Epithelial cell of esophagus (primary cell): ENCODE measurements at regions not wholly inside any gene's neighbourhood (a gene's known extent, or its start where the extent isn't known, plus 50 kb on each side); places are given as distances from the start of the nearest gene placed in this dataset.

Experiments
- DNase-seq: peaks from one replicate; pipeline ENCODE4 v3.0.0; 2010; ENCODE audit warnings: low read depth
- H3K4me3 ChIP-seq: 2 replicates; pipeline ENCODE4 v1.5.1; 2011; ENCODE audit warnings: mild to moderate bottlenecking, low read length, control low read depth
- TF ChIP-seq, protein P1 (sequence below): IDR thresholded peaks from 2 replicates; pipeline ENCODE4 v1.5.1; 2011; ENCODE audit warnings: low read depth, mild to moderate bottlenecking, low read length, control low read depth, inconsistent platforms; ENCODE audit not compliant: insufficient read depth; ENCODE audit errors: missing control alignments

GRCh38 chr5:4113426-4113825 lies 517.8 kb downstream of the IRX1 start:
- no peak for DNase-seq
- TF ChIP-seq, protein P1, sequence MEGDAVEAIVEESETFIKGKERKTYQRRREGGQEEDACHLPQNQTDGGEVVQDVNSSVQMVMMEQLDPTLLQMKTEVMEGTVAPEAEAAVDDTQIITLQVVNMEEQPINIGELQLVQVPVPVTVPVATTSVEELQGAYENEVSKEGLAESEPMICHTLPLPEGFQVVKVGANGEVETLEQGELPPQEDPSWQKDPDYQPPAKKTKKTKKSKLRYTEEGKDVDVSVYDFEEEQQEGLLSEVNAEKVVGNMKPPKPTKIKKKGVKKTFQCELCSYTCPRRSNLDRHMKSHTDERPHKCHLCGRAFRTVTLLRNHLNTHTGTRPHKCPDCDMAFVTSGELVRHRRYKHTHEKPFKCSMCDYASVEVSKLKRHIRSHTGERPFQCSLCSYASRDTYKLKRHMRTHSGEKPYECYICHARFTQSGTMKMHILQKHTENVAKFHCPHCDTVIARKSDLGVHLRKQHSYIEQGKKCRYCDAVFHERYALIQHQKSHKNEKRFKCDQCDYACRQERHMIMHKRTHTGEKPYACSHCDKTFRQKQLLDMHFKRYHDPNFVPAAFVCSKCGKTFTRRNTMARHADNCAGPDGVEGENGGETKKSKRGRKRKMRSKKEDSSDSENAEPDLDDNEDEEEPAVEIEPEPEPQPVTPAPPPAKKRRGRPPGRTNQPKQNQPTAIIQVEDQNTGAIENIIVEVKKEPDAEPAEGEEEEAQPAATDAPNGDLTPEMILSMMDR, result no peak

GRCh38 chr5:4113905-4114304 lies 518.3 kb downstream of the IRX1 start:
- no peak for DNase-seq
- no peak overlapping the region for H3K4me3 ChIP-seq
- TF ChIP-seq, protein P1, result no peak

More at GRCh38 chr5:4113426-4113825, 517.8 kb downstream of the IRX1 start:
- H3K4me3 ChIP-seq, result no peak overlapping the region

DNA sequence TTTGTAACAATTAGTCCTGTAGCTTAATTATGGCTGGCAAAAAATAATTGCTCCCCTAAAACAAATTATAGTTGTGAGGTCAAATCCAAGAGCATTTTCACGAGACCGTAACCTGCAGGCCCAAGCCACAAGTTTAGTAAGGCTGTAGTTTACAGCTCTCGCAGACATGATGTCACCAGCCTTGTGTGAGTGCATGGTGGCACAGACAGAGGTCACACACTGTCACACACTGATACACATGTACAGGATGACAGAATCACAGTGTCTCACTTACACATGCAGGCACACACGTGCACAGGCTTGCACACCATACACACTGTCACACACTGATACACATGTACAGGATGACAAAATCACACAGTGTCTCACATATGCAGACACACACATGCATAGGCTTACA lies 518.8 kb downstream of the IRX1 start:
- TF ChIP-seq, protein P1, result no peak
- no peak for DNase-seq
- H3K4me3 ChIP-seq, result no peak overlapping the region

DNA sequence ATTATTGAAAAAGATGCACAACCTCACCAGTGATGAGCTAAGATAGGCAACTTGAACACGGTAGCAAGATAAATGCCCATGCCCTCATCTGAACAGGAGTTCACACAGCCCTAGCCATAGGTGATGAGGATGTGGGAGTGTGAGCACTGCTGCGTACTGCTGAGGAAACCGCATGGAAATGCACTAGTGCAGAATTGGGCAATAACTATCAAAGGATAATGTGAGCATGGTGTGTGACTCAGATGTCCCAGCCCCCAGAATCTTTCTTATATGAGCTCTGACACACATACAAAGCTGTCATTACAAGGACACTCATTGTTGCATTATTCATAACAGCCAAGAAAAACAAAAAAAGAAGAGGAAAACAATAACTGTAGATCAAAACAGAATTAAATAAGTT lies 521.2 kb downstream of the IRX1 start:
- DNase-seq, result peak; percentile 88
- TF ChIP-seq, protein P1, result no peak
- H3K4me3 ChIP-seq, result no peak overlapping the region

DNA sequence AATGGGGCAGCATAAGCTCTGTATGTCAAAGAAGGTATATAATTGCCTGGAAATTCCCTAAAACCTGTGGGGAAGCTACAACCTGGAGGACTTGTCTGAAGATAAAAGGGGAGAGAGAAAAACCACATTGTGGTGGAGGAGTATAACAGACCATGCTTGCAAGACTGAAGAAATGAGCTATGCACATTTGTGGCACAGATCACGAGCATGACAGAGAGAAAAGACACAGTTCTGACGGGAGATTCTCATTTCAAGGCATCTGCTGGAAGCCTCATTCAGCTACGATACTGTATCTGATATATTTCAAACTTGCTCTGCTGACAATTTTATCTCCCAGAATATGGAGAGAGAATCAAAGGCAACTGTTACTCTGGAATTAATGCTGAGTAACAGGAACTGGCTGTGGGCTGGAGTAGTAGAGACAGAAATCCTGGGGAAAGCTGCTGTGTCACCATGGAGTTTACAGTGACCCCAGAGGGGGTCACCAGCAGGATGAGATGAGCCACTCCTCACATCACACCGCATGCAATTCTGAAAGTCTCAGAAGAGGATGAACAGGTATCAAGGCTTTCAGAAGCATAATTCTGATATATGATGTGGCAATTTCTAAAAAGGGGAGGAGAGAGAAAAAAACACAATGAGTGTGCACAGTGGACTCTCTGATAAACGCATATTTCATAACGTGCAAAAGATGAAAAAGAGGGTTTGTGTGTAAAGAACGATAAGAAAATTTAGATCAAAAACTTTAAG lies 528.8 kb downstream of the IRX1 start:
- TF ChIP-seq, protein P1, result no peak
- no peak overlapping the region for H3K4me3 ChIP-seq
- DNase-seq, result no peak

- TF ChIP-seq, protein P1, result no peak
- DNase-seq, result no peak
- no peak overlapping the region for H3K4me3 ChIP-seq
These were observed 533.4 kb downstream of the IRX1 start for GRCh38 chr5:4128994-4129393.

DNA sequence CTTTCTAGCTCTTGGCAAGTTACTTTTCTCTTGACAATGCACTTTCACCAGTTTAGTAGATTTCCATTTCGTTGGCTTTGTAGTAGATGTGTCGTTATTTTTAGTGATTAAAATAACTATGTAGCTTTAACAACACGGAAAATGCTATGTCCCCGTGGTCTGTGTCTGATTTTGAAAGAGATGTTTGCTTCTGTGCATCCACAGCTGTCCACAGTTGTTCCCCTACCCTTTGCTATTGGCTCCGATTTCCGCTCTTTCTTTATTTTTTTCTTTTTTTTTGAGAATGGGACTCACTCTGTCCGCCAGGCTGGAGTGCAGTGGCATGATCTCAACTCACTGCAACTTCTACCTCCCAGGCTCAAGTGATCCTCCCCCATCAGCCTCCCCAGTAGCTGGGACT lies 533.9 kb downstream of the IRX1 start:
- TF ChIP-seq, protein P1, result no peak
- H3K4me3 ChIP-seq, result no peak overlapping the region
- no peak for DNase-seq
